ENCODE measurements at regions not wholly inside any gene's neighbourhood (a gene's known extent, or its start where the extent isn't known, plus 50 kb on each side); places are given as distances from the start of the nearest gene placed in this dataset.

DNA sequence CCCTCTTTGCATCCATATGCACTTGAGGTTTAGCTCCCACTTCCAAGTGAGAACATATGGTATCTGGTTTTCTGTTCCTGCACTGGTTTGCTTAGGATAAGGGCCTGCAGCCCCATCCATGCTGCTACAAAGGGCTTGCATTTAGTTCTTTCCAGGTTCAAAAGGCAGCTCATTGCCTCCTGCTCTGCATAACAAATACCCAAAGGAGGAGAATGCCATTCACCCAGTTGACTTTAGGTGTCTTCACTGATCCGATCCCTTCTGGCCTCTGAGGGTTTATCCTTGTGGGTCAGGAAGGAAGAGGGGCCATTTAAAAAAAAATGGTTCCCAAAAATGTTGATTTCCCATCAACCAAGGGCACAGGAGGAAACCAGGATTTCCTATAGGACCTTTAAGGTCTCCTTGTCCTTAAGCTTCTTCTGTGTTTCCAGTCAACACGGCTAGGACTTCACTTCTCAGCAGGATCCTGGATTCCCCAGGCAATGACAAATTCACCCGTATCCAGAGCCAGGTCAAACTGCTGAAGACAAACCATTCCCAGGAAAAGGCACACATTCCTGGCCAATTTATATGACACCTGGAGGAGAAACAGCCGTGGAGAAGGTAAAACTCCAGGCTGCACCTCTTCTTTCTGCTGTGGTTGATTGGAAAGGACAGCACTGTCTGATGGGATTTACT is 447.7 kb upstream of the CDH4 start:
- H3K4me3 ChIP-seq (ENCODE audit: low read depth, low read length) = no peak overlapping the region
- TF ChIP-seq CTCF (IDR thresholded peaks at IDR 0.05; ENCODE audit: control insufficient read depth, extremely low read depth, insufficient read depth) = no peak
- DNase-seq (ENCODE audit: low read depth) = no peak

- no peak for DNase-seq (ENCODE audit: low read depth)
- no peak for TF ChIP-seq CTCF (IDR thresholded peaks at IDR 0.05; ENCODE audit: control insufficient read depth, extremely low read depth, insufficient read depth)
- no peak overlapping the region for H3K4me3 ChIP-seq (ENCODE audit: low read depth, low read length)
Observed at GRCh38 chr20:60804918-60805630, 447.0 kb upstream of the CDH4 start.

DNA sequence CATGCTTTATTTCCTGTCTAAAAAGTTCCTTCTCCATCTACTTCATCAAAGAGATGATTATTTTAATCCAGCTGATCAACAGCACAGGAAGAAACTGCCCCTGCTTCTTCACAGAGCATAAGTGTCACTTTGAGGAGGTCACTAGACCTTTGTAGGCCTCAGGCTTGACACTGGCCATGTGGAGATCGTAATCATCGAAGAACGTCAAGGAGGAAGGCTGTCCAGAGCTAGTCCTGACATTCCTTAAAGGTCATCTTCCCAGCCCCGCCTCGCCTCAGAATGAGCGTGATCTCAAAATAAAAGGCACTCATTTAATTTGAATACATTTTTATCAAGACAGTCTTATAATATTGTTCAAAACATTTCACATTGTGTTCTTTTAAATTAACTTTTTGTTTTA is 445.7 kb upstream of the CDH4 start:
- no peak for TF ChIP-seq CTCF (IDR thresholded peaks at IDR 0.05; ENCODE audit: control insufficient read depth, extremely low read depth, insufficient read depth)
- no peak for DNase-seq (ENCODE audit: low read depth)
- H3K4me3 ChIP-seq (ENCODE audit: low read depth, low read length) = no peak overlapping the region

- DNase-seq (ENCODE audit: low read depth) = no peak
- H3K4me3 ChIP-seq (ENCODE audit: low read depth, low read length) = no peak overlapping the region
- no peak for TF ChIP-seq CTCF (IDR thresholded peaks at IDR 0.05; ENCODE audit: control insufficient read depth, extremely low read depth, insufficient read depth)
Observed at GRCh38 chr20:60806824-60807223, 445.2 kb upstream of the CDH4 start.

DNA sequence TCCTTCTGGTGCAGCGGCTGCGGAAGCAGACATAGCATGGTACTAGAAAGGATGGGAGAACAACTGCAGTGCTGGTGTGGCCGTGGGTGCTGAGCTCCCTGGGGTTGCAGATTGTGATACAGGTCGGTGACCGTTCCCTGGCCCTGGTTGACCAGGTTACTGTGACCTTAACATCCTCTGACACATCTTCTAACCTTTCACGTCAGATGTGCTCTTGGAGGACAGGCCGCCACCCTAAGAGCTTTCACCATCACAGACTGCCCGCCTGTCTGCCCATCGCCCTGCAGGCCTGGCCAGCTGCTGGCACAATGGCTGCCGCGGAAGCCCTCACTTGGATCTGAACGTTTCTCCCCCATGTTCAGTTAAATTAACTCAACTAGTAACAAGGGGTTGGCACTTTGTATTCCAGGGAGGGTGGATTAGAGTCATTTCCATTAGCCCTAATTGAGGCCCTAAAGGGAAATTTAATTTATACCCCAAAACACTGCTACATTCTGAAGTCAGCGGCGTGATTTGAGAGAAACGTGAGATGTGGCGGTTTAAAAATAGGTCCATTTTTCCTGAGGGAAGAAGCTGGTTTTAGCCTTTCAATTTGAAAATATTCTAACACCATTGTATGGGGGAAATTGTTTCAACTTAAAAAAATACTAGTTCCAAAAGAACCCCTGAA is 443.9 kb upstream of the CDH4 start:
- no peak overlapping the region for H3K4me3 ChIP-seq (ENCODE audit: low read depth, low read length)
- TF ChIP-seq CTCF (IDR thresholded peaks at IDR 0.05; ENCODE audit: control insufficient read depth, extremely low read depth, insufficient read depth) = no peak
- no peak for DNase-seq (ENCODE audit: low read depth)

DNA sequence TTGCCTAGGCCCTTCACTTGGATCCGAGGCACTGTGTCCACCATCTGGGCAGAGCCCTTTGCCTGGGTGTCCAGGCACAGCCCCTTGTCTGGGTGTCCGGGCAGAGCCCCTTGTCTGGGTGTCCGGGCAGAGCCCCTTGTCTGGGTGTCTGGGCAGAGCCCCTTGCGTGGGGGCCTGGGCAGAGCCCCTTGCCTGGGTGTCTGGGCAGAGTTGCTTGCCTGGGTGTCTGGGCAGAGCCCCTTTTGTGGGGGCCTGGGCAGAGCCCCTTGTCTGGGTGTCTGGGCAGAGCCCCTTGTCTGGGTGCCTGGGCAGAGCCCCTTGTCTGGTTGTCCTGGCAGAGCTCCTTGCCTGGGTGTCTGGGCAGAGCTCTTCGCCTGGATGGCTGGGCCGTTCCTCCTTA is 443.4 kb upstream of the CDH4 start:
- TF ChIP-seq CTCF (IDR thresholded peaks at IDR 0.05; ENCODE audit: control insufficient read depth, extremely low read depth, insufficient read depth) = no peak
- no peak for DNase-seq (ENCODE audit: low read depth)
- H3K4me3 ChIP-seq (ENCODE audit: low read depth, low read length) = no peak overlapping the region
